ENCODE measurements at regions not wholly inside any gene's neighbourhood (a gene's known extent, or its start where the extent isn't known, plus 50 kb on each side); places are given as distances from the start of the nearest gene placed in this dataset.

DNA sequence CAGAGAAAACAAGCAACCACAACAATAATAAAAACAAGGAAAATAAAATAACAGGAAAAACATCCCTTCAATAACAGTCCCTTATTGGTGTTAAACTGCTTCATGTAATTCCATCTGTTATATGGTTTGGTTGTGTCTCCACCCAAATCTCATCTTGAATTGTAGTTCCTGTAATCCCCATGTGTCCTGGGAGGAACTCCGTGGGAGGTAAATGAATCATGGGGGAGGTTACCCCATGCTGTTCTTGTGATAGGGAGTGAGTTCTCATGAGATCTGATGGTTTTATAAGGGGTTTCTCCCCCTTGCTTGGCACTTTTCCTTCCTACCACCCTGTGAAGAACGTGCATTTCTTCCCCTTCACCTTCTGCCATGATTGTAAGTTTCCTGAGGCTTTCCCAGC is 369.8 kb downstream of the TMEM232 start:
- DNase-seq: no peak

DNA sequence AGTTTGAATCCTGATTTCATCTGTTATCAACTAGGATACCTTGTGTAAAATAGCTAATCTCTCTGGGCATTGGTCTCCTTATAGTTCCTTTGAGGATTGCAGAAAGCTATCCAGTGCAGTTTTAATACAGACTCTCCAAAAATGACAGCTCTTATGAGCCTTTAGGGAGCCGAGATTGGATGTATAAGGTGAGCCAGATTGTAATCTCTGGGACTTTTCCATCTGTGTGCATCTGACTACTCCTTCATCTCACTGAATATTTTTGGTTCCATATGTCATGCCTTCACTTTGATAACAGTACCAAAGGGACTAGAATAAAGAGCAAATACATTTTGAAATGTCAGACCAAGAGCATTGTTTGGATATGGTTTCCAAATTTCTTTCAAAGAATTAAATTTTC is 367.2 kb downstream of the TMEM232 start:
- DNase-seq: no peak

DNA sequence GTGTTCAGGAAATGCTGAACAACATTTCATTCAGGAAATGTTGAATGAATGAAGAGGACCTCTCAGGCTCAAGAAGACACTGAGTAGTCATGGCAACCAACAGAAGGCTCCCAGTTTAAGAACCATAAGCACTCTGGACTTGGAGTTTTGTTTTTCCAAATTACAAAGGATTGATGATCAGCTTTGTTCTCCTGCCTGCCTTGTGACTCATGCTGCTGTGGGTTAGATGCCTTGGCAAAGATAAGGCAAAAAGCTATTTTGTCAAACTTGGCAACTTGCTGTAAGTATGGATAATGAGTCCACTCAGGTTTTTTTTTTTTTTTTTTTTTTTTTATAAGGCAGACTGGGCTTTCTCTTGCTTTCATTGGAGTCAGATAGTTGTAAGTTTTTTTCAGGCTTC is 365.0 kb downstream of the TMEM232 start:
- DNase-seq: no peak

DNA sequence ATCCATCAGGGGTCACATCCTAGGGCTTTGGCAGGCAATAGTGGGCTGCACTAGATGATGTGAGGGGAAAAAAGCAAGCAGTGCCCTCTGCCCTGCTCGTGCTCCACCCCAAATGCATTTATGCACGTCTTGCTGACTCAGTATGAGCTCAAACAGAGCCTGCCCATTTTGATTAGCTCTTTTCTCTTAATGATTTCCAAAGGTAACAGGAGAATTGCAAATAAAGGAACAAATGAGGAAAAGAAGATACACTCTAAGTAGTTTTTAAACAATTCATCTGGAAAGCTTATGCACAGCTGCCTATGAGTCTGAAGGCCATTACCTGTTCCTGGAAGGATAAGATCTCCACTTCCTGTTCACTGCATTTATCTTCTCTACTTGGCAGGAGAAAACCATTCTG is 364.2 kb downstream of the TMEM232 start:
- no peak for DNase-seq

DNA sequence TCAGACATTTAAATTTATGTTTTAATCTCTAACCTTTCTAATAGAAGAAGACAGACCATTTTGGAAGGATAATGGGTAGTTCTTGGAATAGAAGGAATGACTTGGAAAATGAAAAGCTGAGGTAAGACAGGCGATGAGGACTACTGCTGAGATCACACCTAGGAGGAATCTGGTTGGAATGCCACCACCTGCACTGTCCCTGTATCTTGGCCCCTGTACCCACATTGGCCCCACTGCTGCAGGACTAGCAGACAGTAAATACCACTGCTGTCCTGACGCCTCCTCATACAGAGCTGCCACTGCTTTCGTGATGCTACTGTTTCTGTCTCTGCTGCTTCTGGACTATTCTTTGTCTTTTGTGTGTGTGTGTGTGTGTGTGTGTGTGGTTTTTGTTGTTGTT is 359.8 kb downstream of the TMEM232 start:
- DNase-seq: no peak
